Mesenchymal stem cell (in vitro differentiated cells and primary cell): ENCODE measurements at regions not wholly inside any gene's neighbourhood (a gene's known extent, or its start where the extent isn't known, plus 50 kb on each side); places are given as distances from the start of the nearest gene placed in this dataset.

Experiments used
- DNase-seq: peaks from one replicate; pipeline ENCODE4 v3.0.0-alpha.2; 2013
- H2AFZ ChIP-seq: one replicate; pipeline ENCODE4 v1.6.1; 2013; ENCODE audit warnings: low read depth, mild to moderate bottlenecking, control low read depth, inconsistent platforms, low read length, moderate library complexity
- H2AK5ac ChIP-seq: 2 replicates; pipeline ENCODE4 v1.6.1; 2013; ENCODE audit warnings: low read length, moderate library complexity, mild to moderate bottlenecking, inconsistent platforms; ENCODE audit not compliant: severe bottlenecking
- H2BK120ac ChIP-seq: one replicate; pipeline ENCODE4 v1.6.1; 2013; ENCODE audit warnings: low read depth, mild to moderate bottlenecking, inconsistent platforms, low read length, moderate library complexity
- H2BK12ac ChIP-seq, 2 experiments: one replicate each; pipeline ENCODE4 v1.6.1; 2013; ENCODE audit warnings: inconsistent platforms in 2 of 2, low read length in 2 of 2, mild to moderate bottlenecking in 2 of 2, moderate library complexity in 2 of 2, control low read depth in 1 of 2
- H2BK15ac ChIP-seq: one replicate; pipeline ENCODE4 v1.6.1; 2013; ENCODE audit warnings: mild to moderate bottlenecking, low read depth, inconsistent platforms; ENCODE audit not compliant: poor library complexity, severe bottlenecking
- H2BK5ac ChIP-seq: 2 replicates; pipeline ENCODE4 v1.6.1; 2013; ENCODE audit warnings: low read depth, mild to moderate bottlenecking, low read length, control low read depth, inconsistent platforms; ENCODE audit not compliant: poor library complexity, severe bottlenecking
- H3K14ac ChIP-seq, 2 experiments: one replicate each; pipeline ENCODE4 v1.6.1; 2013; ENCODE audit warnings: inconsistent platforms in 2 of 2, low read length in 2 of 2, control low read depth in 1 of 2, mild to moderate bottlenecking in 1 of 2, moderate library complexity in 1 of 2
- H3K18ac ChIP-seq, 2 experiments: one replicate each; pipeline ENCODE4 v1.6.1; 2013; ENCODE audit warnings: inconsistent platforms in 2 of 2, low read length in 2 of 2, control low read depth in 1 of 2, low read depth in 1 of 2, mild to moderate bottlenecking in 1 of 2
- H3K23ac ChIP-seq, 2 experiments: one replicate each; pipeline ENCODE4 v1.6.1; 2013; ENCODE audit warnings: inconsistent platforms in 2 of 2, low read length in 2 of 2, mild to moderate bottlenecking in 2 of 2, moderate library complexity in 2 of 2, control low read depth in 1 of 2
- H3K27ac ChIP-seq: 2 replicates; pipeline ENCODE4 v1.5.1; 2013; ENCODE audit warnings: mild to moderate bottlenecking, moderate library complexity, low read length, control low read depth, inconsistent platforms; ENCODE audit not compliant: poor library complexity, severe bottlenecking
- H3K27me3 ChIP-seq, 2 experiments: 2 replicates each; pipeline versions ENCODE4 v1.6.1 to v1.7.0; 2013; ENCODE audit warnings: low read length in 2 of 2, mild to moderate bottlenecking in 2 of 2, moderate library complexity in 2 of 2, control low read depth in 1 of 2, inconsistent platforms in 1 of 2; ENCODE audit not compliant: control insufficient read depth in 1 of 2, insufficient read depth in 1 of 2
- H3K36me3 ChIP-seq, 2 experiments: 2 replicates each; pipeline versions ENCODE4 v1.6.1 to v1.7.0; 2013; ENCODE audit warnings: low read length in 2 of 2, control low read depth in 1 of 2, inconsistent platforms in 1 of 2, low read depth in 1 of 2, mild to moderate bottlenecking in 1 of 2; ENCODE audit not compliant: insufficient read depth in 2 of 2, control insufficient read depth in 1 of 2
- H3K4ac ChIP-seq, 2 experiments: one replicate each; pipeline ENCODE4 v1.6.1; 2013; ENCODE audit warnings: inconsistent platforms in 2 of 2, low read length in 2 of 2, mild to moderate bottlenecking in 2 of 2, moderate library complexity in 2 of 2, control low read depth in 1 of 2, low read depth in 1 of 2
- H3K4me1 ChIP-seq: 2 replicates; pipeline ENCODE4 v1.6.1; 2013; ENCODE audit warnings: low read depth, low read length, control low read depth; ENCODE audit not compliant: control insufficient read depth, insufficient read depth
- H3K4me2 ChIP-seq: 2 replicates; pipeline ENCODE4 v1.6.1; 2013; ENCODE audit warnings: low read length, mild to moderate bottlenecking, inconsistent platforms; ENCODE audit not compliant: poor library complexity, severe bottlenecking
- H3K4me3 ChIP-seq, 2 experiments: 2 replicates each; pipeline versions ENCODE4 v1.5.1 to v1.7.0; 2013; ENCODE audit warnings: low read length in 2 of 2, mild to moderate bottlenecking in 2 of 2, control low read depth in 1 of 2, low read depth in 1 of 2; ENCODE audit not compliant: insufficient read depth in 1 of 2
- H3K79me1 ChIP-seq: replicated peaks from 2 replicates; pipeline ENCODE4 v1.6.1; 2013; ENCODE audit warnings: mild to moderate bottlenecking, control low read depth, low read length, inconsistent platforms; ENCODE audit not compliant: poor library complexity, severe bottlenecking
- H3K9ac ChIP-seq: 2 replicates; pipeline ENCODE4 v1.7.0; 2013; ENCODE audit warnings: mild to moderate bottlenecking, low read length, moderate library complexity
- H3K9me3 ChIP-seq: 2 replicates; pipeline ENCODE4 v1.7.0; 2013; ENCODE audit warnings: mild to moderate bottlenecking, low read length; ENCODE audit not compliant: control insufficient read depth
- H4K8ac ChIP-seq: one replicate; pipeline ENCODE4 v1.6.1; 2013; ENCODE audit warnings: inconsistent platforms, mild to moderate bottlenecking, low read length, moderate library complexity
- H4K91ac ChIP-seq: one replicate; pipeline ENCODE4 v1.6.1; 2013; ENCODE audit warnings: mild to moderate bottlenecking, low read length, inconsistent platforms
- WGBS: methylation state at CpG from one replicate; pipeline ENCODE4 v1.1.7; 2013; ENCODE audit warnings: mixed read lengths; 5-methylcytosine and 5-hydroxymethylcytosine counted together

GRCh38 chr12:127145241-127145928, 1121.6 kb upstream of the TMEM132C start:
- Histone ChIP-seq H3K14ac (no peak overlapping the region), H3K23ac (no peak overlapping the region), H3K79me1 (no peaks in the 10 kb centered on the region), H4K91ac (no peak overlapping the region), H2BK5ac (no peak overlapping the region), H3K18ac (no peak overlapping the region), H2BK15ac (no peak overlapping the region), H3K4me3 (peak overlapping the region in 1 of 2 experiments; percentile 80), H4K8ac (no peak overlapping the region), H3K27ac (no peak overlapping the region), H3K4me1 (peaks cover 1% of the 10 kb centered on the region), H2BK12ac (no peak overlapping the region), H3K27me3 (no peaks in the 10 kb centered on the region), H3K36me3 (no peaks in the 10 kb centered on the region), H2AK5ac (no peak overlapping the region), H3K4me2 (no peak overlapping the region), H3K9me3 (peaks cover 9% of the 10 kb centered on the region), H2BK120ac (no peak overlapping the region), H3K4ac (no peak overlapping the region), H2AFZ (no peak overlapping the region), H3K9ac (peak overlapping the region; percentile 87)
- WGBS, result 69% methylated on average over 5 of the region's 6 CpGs
- no peak for DNase-seq

DNA sequence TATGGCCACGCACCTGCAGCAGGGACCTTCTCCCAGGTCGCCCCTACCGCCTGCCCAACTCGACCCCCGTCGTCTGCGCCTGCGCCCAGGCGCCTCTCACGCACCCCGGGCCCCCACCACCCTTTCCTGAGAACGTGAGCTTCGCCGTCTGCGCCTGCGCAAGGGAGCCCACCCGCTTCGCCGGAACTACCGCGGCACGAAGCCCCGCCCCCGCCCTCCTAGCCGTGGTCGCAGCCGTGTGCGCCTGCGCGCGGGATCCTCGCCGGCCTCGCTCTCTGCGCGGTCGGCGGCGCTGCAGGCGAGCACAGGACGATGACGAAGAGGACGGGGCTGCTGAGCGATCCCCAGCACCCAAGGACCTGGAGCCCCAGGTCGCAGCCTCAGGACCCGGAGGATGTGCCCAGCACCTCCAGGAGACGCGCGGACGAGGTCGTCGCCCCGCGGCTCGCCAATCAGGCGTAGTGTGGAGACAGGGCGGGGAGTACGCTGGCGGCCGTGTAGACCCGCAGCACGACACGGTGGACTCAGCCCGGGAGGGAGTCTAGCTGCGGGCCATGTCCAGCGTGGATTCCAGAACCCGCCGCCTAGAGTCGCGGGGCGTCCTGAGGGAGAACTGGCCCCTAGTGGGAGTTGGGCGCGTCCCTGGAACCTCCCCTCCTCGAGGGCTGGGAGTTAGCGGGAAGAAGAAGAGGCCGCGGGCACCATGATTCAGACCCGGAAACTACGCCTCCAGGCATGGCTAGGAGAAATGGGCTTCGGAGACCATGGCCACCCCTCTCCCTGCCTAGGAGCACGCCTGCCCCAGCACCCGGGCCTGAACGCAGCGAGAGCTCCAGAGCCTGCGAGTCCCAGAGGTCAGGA, 1120.8 kb upstream of the TMEM132C start:
- no peaks in the 10 kb centered on the region for H3K79me1 ChIP-seq
- H2BK12ac ChIP-seq, result no peak overlapping the region
- H2BK5ac ChIP-seq, result no peak overlapping the region
- H2BK120ac ChIP-seq, result no peak overlapping the region
- no peaks in the 10 kb centered on the region for H3K27me3 ChIP-seq
- H3K4me2 ChIP-seq, result no peak overlapping the region
- peaks cover 1% of the 10 kb centered on the region for H3K4me1 ChIP-seq
- no peak overlapping the region for H2BK15ac ChIP-seq
- H3K4ac ChIP-seq, result no peak overlapping the region
- no peak overlapping the region for H3K27ac ChIP-seq
- H3K9ac ChIP-seq, result peak overlapping the region; percentile 87
- no peak overlapping the region for H3K18ac ChIP-seq
- WGBS, result 90% methylated on average over 85 of the region's 85 CpGs
- H2AFZ ChIP-seq, result no peak overlapping the region
- no peak overlapping the region for H3K23ac ChIP-seq
- H3K4me3 ChIP-seq, result peak overlapping the region; percentile 11 to 80
- no peak overlapping the region for H3K14ac ChIP-seq
- H2AK5ac ChIP-seq, result no peak overlapping the region
- no peaks in the 10 kb centered on the region for H3K36me3 ChIP-seq
- no peak overlapping the region for H4K91ac ChIP-seq
- H3K9me3 ChIP-seq, result peaks cover 9% of the 10 kb centered on the region
- no peak overlapping the region for H4K8ac ChIP-seq
- DNase-seq, result no peak

DNA sequence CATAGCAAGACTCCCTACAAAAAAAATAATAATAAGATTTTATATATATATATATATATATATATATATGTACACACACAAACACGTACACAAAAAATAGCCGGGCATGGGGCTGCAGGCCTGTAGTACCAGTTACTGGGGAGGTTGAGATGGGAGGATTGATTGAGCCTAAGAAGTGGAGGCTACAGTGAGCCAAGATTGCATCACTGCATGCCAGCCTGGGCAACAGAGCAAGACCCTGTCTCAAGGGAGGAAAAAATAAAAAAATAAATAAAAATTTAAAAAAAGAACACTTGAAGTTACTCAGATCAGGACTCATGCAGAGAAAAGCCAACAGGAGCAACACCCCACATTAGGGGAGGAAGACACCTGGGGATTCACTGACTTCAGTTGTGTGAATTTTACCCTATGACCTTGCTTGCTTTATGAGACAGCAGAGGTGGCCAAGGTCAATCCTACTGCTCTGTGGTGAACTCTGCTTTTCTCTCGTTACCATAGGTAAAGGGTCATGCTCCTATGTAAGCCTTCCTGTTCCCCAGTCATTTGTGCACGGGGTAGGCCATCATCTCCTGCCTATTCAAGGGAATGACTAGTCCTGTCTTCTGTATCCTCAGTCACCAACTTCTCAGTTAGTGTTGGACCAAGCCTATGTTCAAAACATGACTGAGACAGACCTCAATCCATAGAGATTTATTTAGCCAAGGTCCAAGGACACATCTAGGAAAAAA, 1119.8 kb upstream of the TMEM132C start:
- Histone ChIP-seq H2BK5ac (no peak overlapping the region), H4K91ac (no peak overlapping the region), H2AK5ac (no peak overlapping the region), H2AFZ (no peak overlapping the region), H3K36me3 (no peaks in the 10 kb centered on the region), H3K14ac (no peak overlapping the region), H2BK120ac (no peak overlapping the region), H3K4me1 (peaks cover 1% of the 10 kb centered on the region), H2BK15ac (no peak overlapping the region), H3K79me1 (no peaks in the 10 kb centered on the region), H3K4me2 (no peak overlapping the region), H3K4ac (no peak overlapping the region), H3K27me3 (no peaks in the 10 kb centered on the region), H3K27ac (no peak overlapping the region), H3K23ac (no peak overlapping the region), H3K9me3 (peaks cover 3% of the 10 kb centered on the region), H3K9ac (no peak overlapping the region), H2BK12ac (no peak overlapping the region), H3K4me3 (no peak overlapping the region), H3K18ac (no peak overlapping the region), H4K8ac (no peak overlapping the region)
- WGBS, result 65% methylated on average over 4 of the region's 4 CpGs
- no peak for DNase-seq

DNA sequence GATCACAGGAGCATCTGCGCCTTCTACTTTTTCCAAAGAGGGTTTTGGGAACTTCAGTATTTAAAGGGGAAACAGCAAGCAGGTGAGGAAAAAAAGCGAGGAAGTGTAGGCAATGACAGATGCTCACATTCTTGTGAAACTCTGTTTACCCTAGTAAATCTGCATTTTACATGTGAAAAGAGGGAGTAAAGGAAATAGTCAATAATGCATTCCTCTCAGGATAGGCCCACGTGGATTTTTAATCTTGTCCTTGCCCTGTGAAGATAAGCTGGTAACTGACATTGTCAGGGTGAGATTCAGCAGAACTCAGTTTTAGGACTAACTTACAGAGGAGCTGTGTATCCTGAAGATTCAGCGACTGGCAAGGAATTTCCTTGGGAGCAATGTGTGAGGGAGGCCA, 1119.2 kb upstream of the TMEM132C start:
- H3K23ac ChIP-seq, result no peak overlapping the region
- H4K8ac ChIP-seq, result no peak overlapping the region
- no peak overlapping the region for H3K9ac ChIP-seq
- no peak overlapping the region for H3K4me3 ChIP-seq
- H3K4me2 ChIP-seq, result no peak overlapping the region
- no peak for DNase-seq
- H4K91ac ChIP-seq, result no peak overlapping the region
- H3K4ac ChIP-seq, result no peak overlapping the region
- 47% methylated on average over 4 of the region's 4 CpGs for WGBS
- no peak overlapping the region for H2BK120ac ChIP-seq
- no peak overlapping the region for H3K27ac ChIP-seq
- no peak overlapping the region for H2BK5ac ChIP-seq
- H3K9me3 ChIP-seq, result peaks cover 3% of the 10 kb centered on the region
- H3K14ac ChIP-seq, result no peak overlapping the region
- peaks cover 1% of the 10 kb centered on the region for H3K4me1 ChIP-seq
- H2BK12ac ChIP-seq, result no peak overlapping the region
- no peak overlapping the region for H2AFZ ChIP-seq
- no peak overlapping the region for H2BK15ac ChIP-seq
- no peaks in the 10 kb centered on the region for H3K79me1 ChIP-seq
- H3K27me3 ChIP-seq, result no peaks in the 10 kb centered on the region
- no peak overlapping the region for H3K18ac ChIP-seq
- no peaks in the 10 kb centered on the region for H3K36me3 ChIP-seq
- H2AK5ac ChIP-seq, result no peak overlapping the region
